Ectodermal cell (in vitro differentiated cells): ENCODE measurements at regions not wholly inside any gene's neighbourhood (a gene's known extent, or its start where the extent isn't known, plus 50 kb on each side); places are given as distances from the start of the nearest gene placed in this dataset.

Source experiments
- H3K27ac ChIP-seq: 2 replicates; pipeline ENCODE4 v1.7.0; 2013; ENCODE audit warnings: mild to moderate bottlenecking, low read depth, low read length; ENCODE audit not compliant: insufficient read depth, poor library complexity, severe bottlenecking
- H3K27me3 ChIP-seq: 2 replicates; pipeline ENCODE4 v1.7.0; 2013; ENCODE audit warnings: mild to moderate bottlenecking, low read length; ENCODE audit not compliant: insufficient read depth, control insufficient read depth, poor library complexity, severe bottlenecking
- H3K36me3 ChIP-seq: one replicate; pipeline ENCODE4 v1.7.0; 2013; ENCODE audit warnings: low read length; ENCODE audit not compliant: control insufficient read depth, insufficient read depth
- H3K4me1 ChIP-seq: one replicate; pipeline ENCODE4 v1.7.0; 2013; ENCODE audit warnings: low read length; ENCODE audit not compliant: control insufficient read depth, insufficient read depth
- H3K4me3 ChIP-seq: 2 replicates; pipeline ENCODE4 v1.7.0; 2013; ENCODE audit warnings: low read depth, low read length, control low read depth; ENCODE audit not compliant: insufficient read depth
- H3K9me3 ChIP-seq: 2 replicates; pipeline ENCODE4 v1.7.0; 2013; ENCODE audit warnings: mild to moderate bottlenecking, low read length, moderate library complexity; ENCODE audit not compliant: control insufficient read depth
- WGBS, 2 experiments: methylation state at CpG; one replicate each; pipeline ENCODE4 v1.1.7; 2013; ENCODE audit warnings: missing lambda C conversion rate in 2 of 2; 5-methylcytosine and 5-hydroxymethylcytosine counted together

- WGBS, 2 experiments, result 87 to 89% methylated on average over 15 of the region's 15 CpGs
- H3K4me3 ChIP-seq, result no peak overlapping the region
- no peaks in the 10 kb centered on the region for H3K27me3 ChIP-seq
- H3K27ac ChIP-seq, result no peak overlapping the region
- no peaks in the 10 kb centered on the region for H3K9me3 ChIP-seq
- no peaks in the 10 kb centered on the region for H3K36me3 ChIP-seq
- H3K4me1 ChIP-seq, result no peaks in the 10 kb centered on the region
These were observed 67.0 kb downstream of the IGLL1 start for GRCh38 chr22:23513133-23513532.

- WGBS, 2 experiments, result 88 to 90% methylated on average over 5 of the region's 5 CpGs
- H3K27me3 ChIP-seq, result no peaks in the 10 kb centered on the region
- no peak overlapping the region for H3K4me3 ChIP-seq
- no peaks in the 10 kb centered on the region for H3K4me1 ChIP-seq
- no peaks in the 10 kb centered on the region for H3K9me3 ChIP-seq
- H3K27ac ChIP-seq, result no peak overlapping the region
- no peaks in the 10 kb centered on the region for H3K36me3 ChIP-seq
These were observed 67.4 kb downstream of the IGLL1 start for GRCh38 chr22:23512721-23513120.

DNA sequence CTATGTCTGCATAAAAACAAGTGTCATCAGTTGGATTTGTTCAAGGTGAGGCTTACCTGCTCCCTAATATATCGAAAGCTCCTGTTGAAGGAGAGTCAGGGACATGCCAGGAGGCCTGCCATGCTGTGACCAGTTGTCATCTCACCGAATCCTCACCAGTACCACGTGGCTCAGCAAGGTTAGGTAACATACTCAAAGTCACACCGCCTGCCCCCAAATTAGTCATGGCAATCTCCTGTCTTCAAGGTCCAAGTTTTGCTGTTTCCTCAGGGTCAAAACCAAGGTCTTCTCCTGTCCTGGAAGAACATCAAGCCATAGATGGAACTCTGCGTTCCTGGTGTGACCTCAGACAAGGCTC is 67.8 kb downstream of the IGLL1 start:
- Histone ChIP-seq H3K4me3 (no peak overlapping the region), H3K36me3 (no peaks in the 10 kb centered on the region), H3K27me3 (no peaks in the 10 kb centered on the region), H3K4me1 (no peaks in the 10 kb centered on the region), H3K27ac (no peak overlapping the region), H3K9me3 (no peaks in the 10 kb centered on the region)
- 94 to 96% methylated on average over 5 of the region's 5 CpGs for whole genome bisulfite sequencing, 2 experiments

- H3K27me3 ChIP-seq, result no peaks in the 10 kb centered on the region
- 83 to 85% methylated on average over 19 of the region's 19 CpGs for WGBS, 2 experiments
These were observed 68.3 kb downstream of the IGLL1 start for GRCh38 chr22:23511627-23512347.

DNA sequence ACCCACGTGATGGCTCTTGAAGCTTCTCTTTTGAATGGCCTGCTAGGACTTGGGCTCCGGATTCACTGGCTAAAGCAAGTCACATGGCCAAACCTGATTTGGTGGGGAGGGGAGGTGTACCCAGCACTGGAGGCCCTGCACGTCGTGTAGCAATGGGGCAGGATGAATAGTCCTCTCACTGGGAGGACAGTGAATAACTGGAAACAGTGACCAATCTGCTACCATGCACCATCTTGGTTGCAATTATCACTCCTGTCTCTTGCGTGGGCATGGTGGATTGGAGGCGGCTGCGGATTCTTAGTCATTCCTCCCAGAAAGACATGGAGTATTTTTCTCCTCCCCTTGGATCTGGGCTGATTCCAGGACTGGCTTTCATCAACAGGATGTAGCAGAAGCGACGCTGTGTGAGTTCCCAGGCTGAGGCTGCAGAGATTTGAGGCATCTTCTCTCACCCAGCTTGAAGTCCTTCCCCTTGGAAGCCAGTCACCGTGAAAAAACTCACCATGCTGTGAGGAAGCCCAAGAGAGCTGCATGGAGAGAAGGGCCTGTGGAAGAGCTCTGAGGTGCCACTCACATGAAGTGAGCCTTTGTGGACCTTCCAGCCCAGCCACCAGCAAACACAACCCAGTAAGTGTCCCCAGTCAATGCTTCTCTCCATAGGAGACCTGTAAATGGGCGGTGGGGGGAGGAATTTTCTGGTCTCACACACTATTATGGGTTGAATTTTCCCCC is 70.4 kb downstream of the IGLL1 start:
- 76 to 77% methylated on average over 11 of the region's 11 CpGs for WGBS, 2 experiments
- no peak overlapping the region for H3K27ac ChIP-seq
- H3K4me1 ChIP-seq, result no peaks in the 10 kb centered on the region
- H3K4me3 ChIP-seq, result no peak overlapping the region
- H3K9me3 ChIP-seq, result no peaks in the 10 kb centered on the region
- no peaks in the 10 kb centered on the region for H3K27me3 ChIP-seq
- H3K36me3 ChIP-seq, result no peaks in the 10 kb centered on the region

More at GRCh38 chr22:23511627-23512347, 68.3 kb downstream of the IGLL1 start:
- Histone ChIP-seq H3K27ac (no peak overlapping the region), H3K36me3 (no peaks in the 10 kb centered on the region), H3K9me3 (no peaks in the 10 kb centered on the region), H3K4me3 (no peak overlapping the region), H3K4me1 (no peaks in the 10 kb centered on the region)

DNA sequence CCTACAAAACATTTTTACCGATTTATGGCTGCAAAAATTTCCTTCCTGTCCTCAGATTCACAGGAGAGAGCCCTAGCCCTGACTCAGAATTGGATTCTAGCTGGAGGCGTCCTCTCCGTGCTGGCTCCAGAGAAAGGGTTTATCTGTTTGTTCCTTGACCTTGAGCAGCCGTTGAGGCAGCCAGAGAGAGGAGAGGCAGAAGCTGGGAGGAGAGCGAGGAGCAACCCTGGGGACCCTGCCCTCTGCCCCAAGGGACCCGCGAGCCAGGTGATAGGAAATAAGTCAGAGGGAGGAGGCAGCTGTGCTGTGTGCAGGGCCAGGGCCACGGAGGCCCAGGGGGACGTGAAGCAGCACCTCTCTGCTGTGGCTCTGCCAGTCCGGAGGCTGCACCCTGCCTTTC is 75.6 kb downstream of the IGLL1 start:
- WGBS, 2 experiments, result 89% methylated on average over 10 of the region's 10 CpGs
- no peaks in the 10 kb centered on the region for H3K36me3 ChIP-seq
- peaks cover 5% of the 10 kb centered on the region for H3K4me1 ChIP-seq
- H3K4me3 ChIP-seq, result no peak overlapping the region
- no peaks in the 10 kb centered on the region for H3K9me3 ChIP-seq
- H3K27ac ChIP-seq, result no peak overlapping the region
- no peaks in the 10 kb centered on the region for H3K27me3 ChIP-seq

DNA sequence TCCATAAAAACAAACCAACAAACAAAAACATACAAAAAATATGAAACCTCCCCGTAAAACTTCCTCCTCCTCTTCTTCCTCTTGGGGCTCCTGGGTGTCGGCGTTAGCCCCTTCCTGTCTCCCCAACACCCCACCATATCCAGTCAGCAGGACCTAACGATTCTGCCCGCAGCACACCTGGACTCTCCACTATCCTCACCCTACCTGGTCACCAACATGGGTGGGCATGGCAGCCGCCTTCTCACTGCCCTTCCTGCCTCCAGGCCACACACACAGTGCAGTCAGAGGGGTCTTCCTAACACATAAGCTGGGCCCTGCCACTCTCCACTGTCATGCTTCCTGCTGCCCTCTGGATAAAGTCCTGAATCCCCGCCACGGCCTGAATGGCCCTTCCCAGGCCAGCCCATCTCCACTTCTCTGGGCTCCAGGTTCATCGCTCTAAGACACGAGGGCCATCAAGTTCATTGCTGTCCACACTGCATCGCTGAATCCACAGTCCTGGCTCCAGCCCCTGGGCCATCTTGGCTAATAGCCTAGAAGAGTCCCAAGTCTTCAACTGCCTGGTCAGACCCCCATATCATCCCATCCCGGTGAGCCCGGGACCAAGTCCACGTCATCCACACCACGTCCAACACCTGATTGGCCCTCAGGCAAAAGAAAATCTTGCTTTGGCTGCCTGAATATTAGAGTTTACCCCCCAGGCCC is 76.2 kb downstream of the IGLL1 start:
- WGBS, 2 experiments, result 93% methylated on average over 15 of the region's 15 CpGs
- H3K4me3 ChIP-seq, result no peak overlapping the region
- H3K4me1 ChIP-seq, result peaks cover 7% of the 10 kb centered on the region
- H3K9me3 ChIP-seq, result no peaks in the 10 kb centered on the region
- H3K36me3 ChIP-seq, result no peaks in the 10 kb centered on the region
- H3K27me3 ChIP-seq, result no peaks in the 10 kb centered on the region
- H3K27ac ChIP-seq, result no peak overlapping the region

GRCh38 chr22:23503142-23503541 is 76.9 kb downstream of the IGLL1 start:
- H3K9me3 ChIP-seq, result no peaks in the 10 kb centered on the region
- no peak overlapping the region for H3K4me3 ChIP-seq
- no peak overlapping the region for H3K27ac ChIP-seq
- 93 to 96% methylated on average over 5 of the region's 5 CpGs for WGBS, 2 experiments
- peaks cover 7% of the 10 kb centered on the region for H3K4me1 ChIP-seq
- no peaks in the 10 kb centered on the region for H3K27me3 ChIP-seq
- no peaks in the 10 kb centered on the region for H3K36me3 ChIP-seq

DNA sequence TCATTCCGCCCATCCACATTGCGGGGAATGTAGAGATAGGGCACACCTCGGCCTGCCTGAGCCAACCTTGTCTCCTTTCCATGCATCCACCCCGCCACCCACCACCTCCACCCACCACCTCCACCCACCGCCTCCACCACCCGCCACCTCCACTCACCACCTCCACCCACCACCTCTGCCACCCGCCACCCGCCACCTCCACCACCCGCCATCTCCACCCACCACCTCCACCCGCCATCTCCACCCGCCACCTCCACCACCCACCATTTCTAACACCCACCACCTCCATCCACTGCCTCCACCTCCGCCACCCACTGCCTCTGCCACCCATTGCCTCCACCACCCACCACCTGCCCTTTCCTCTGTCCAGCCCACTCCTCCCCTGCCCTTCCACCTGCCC is 78.4 kb downstream of the IGLL1 start:
- Histone ChIP-seq H3K9me3 (no peaks in the 10 kb centered on the region), H3K27me3 (no peaks in the 10 kb centered on the region), H3K27ac (no peak overlapping the region), H3K4me3 (no peak overlapping the region), H3K4me1 (peaks cover 7% of the 10 kb centered on the region), H3K36me3 (no peaks in the 10 kb centered on the region)
- 85 to 86% methylated on average over 9 of the region's 12 CpGs for WGBS, 2 experiments

- no peaks in the 10 kb centered on the region for H3K36me3 ChIP-seq
- peaks cover 7% of the 10 kb centered on the region for H3K4me1 ChIP-seq
- 78 to 83% methylated on average over 5 of the region's 5 CpGs for WGBS, 2 experiments
- H3K9me3 ChIP-seq, result no peaks in the 10 kb centered on the region
- no peak overlapping the region for H3K27ac ChIP-seq
- no peaks in the 10 kb centered on the region for H3K27me3 ChIP-seq
- H3K4me3 ChIP-seq, result no peak overlapping the region
These were observed 78.8 kb downstream of the IGLL1 start for GRCh38 chr22:23501261-23501619.
